C4-2B (cell line): ENCODE measurements at regions not wholly inside any gene's neighbourhood (a gene's known extent, or its start where the extent isn't known, plus 50 kb on each side); places are given as distances from the start of the nearest gene placed in this dataset.
"Not testable (repeated sequence)": the region's sequence is repeated elsewhere in the genome, so short reads cannot be mapped to it uniquely, and the experiment has no call there.

Source experiments
- ZFX ChIP-seq: fragments of 450-650 bp; IDR thresholded peaks from 2 replicates; pipeline ENCODE4 v1.6.1; 2017
- TF ChIP-seq, protein P1 (sequence below): fragments of 450-650 bp; conservative IDR thresholded peaks from 2 replicates; pipeline ENCODE4 v1.5.1; 2017; ENCODE audit warnings: mild to moderate bottlenecking

DNA sequence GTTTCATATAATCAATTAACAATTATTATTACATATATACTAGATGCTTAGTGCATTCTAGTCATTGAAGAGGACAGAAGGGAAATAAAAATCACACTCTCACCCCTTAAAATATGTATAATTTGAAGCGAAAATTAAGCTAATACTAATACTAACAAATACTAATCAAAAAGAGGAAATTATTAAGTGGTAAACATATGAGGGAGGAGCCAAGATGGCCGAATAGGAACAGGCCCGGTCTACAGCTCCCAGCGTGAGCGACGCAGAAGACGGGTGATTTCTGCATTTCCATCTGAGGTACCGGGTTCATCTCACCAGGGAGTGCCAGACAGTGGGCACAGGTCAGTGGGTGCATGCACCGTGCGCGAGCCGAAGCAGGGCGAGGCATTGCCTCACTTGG is 344.2 kb downstream of the RAP2B start:
- TF ChIP-seq, protein P1, sequence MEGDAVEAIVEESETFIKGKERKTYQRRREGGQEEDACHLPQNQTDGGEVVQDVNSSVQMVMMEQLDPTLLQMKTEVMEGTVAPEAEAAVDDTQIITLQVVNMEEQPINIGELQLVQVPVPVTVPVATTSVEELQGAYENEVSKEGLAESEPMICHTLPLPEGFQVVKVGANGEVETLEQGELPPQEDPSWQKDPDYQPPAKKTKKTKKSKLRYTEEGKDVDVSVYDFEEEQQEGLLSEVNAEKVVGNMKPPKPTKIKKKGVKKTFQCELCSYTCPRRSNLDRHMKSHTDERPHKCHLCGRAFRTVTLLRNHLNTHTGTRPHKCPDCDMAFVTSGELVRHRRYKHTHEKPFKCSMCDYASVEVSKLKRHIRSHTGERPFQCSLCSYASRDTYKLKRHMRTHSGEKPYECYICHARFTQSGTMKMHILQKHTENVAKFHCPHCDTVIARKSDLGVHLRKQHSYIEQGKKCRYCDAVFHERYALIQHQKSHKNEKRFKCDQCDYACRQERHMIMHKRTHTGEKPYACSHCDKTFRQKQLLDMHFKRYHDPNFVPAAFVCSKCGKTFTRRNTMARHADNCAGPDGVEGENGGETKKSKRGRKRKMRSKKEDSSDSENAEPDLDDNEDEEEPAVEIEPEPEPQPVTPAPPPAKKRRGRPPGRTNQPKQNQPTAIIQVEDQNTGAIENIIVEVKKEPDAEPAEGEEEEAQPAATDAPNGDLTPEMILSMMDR: not testable (repeated sequence)
- not testable (repeated sequence) for TF ChIP-seq ZFX
